Breast epithelium (tissue), 3 donors: ENCODE measurements at regions not wholly inside any gene's neighbourhood (a gene's known extent, or its start where the extent isn't known, plus 50 kb on each side); places are given as distances from the start of the nearest gene placed in this dataset.

Source experiments
- CTCF ChIP-seq, 3 donors: fragments of 450-650 bp; IDR thresholded peaks; one replicate each; pipeline ENCODE4 v1.5.1; 2016 to 2017; ENCODE audit warnings: antibody characterized with exemption in 3 of 3, mild to moderate bottlenecking in 3 of 3, moderate library complexity in 3 of 3
- POLR2A ChIP-seq: fragments of 450-650 bp; IDR thresholded peaks from one replicate; pipeline ENCODE4 v1.6.1; 2016; ENCODE audit warnings: antibody characterized with exemption, mild to moderate bottlenecking, moderate library complexity

- TF ChIP-seq POLR2A, result no peak
- no peak for TF ChIP-seq CTCF (IDR thresholded peaks at IDR 0.05)
Measured at GRCh38 chr4:126766241-126766640, 866.5 kb upstream of the INTU start.
